HCT116 (cell line): ENCODE measurements at regions not wholly inside any gene's neighbourhood (a gene's known extent, or its start where the extent isn't known, plus 50 kb on each side); places are given as distances from the start of the nearest gene placed in this dataset.

Source experiments
- ATAC-seq: fragments of 200-7000 bp; cut with Tn5 transposase; 2 replicates; pipeline ENCODE4 v1.9.1; 2020; ENCODE audit warnings: mild to moderate bottlenecking, moderate library complexity
- BruUV-seq: library from RNA; stranded (reverse); fragments of 400-500 nt; replicated peaks from 2 replicates; lab custom pipeline; 2021; lab: Mats Ljungman, UMichigan
- CTCF ChIA-PET: fragments of 300-600 bp; sonication (Branson Sonifier 250); formaldehyde crosslinking; loops from one replicate; lab custom pipeline; 2021; ENCODE audit warnings: antibody characterized with exemption; lab: Charles Lee
- POLR2A ChIA-PET: fragments of 300-600, 350-600 bp; sonication (Branson Sonifier 250); formaldehyde crosslinking; loops from one replicate; lab custom pipeline; 2021; ENCODE audit warnings: antibody characterized with exemption; lab: Charles Lee
- RAD21 ChIA-PET, 2 experiments: fragments of 300-600 bp; sonication (Branson Sonifier 250); formaldehyde crosslinking; loops; one replicate each; lab custom pipeline; 2023; ENCODE audit warnings: low total read pairs in 2 of 2; ENCODE audit not compliant: uncharacterized antibody in 2 of 2, unreplicated experiment in 2 of 2, low non-redundant PET in 1 of 2; lab: Charles Lee
- DNase-seq: peaks from one replicate; pipeline ENCODE4 v3.0.0-alpha.2; 2010; ENCODE audit warnings: low read depth, low spot score
- H2AFZ ChIP-seq: fragments of 200-600 bp; shearing (Covaris generic), sonication (generic); 2 replicates; pipeline ENCODE4 v1.6.1; 2017; ENCODE audit warnings: low read depth, mixed run types, mixed read lengths, antibody characterized with exemption, low read length; ENCODE audit not compliant: poor library complexity, severe bottlenecking
- H3K27ac ChIP-seq: 2 replicates; pipeline ENCODE4 v1.5.1; 2012; ENCODE audit warnings: low read depth, low read length
- H3K27me3 ChIP-seq: fragments of 200-600 bp; sonication (generic); 2 replicates; pipeline ENCODE4 v1.6.1; 2016; ENCODE audit warnings: mixed run types, low read length, mixed read lengths; ENCODE audit not compliant: insufficient read depth
- H3K36me3 ChIP-seq, 2 experiments: fragments of 200-500 bp in 1 of 2; fragments of 200-600 bp in 1 of 2; sonication (Bioruptor generic) in 1 of 2; sonication (generic) in 1 of 2; 2 replicates each; pipeline versions ENCODE4 v1.5.1 to v1.6.1; 2014 to 2016; ENCODE audit warnings: low read length in 2 of 2, inconsistent platforms in 1 of 2, mixed read lengths in 1 of 2, mixed run types in 1 of 2; ENCODE audit not compliant: insufficient read depth in 2 of 2, control insufficient read depth in 1 of 2
- H3K4me1 ChIP-seq, 2 experiments: fragments of 200-600 bp in 1 of 2; sonication (generic) in 1 of 2; 2 replicates each; pipeline versions ENCODE4 v1.5.1 to v1.6.1; 2012 to 2017; ENCODE audit warnings: low read length in 2 of 2, inconsistent platforms in 1 of 2, mild to moderate bottlenecking in 1 of 2, mixed read lengths in 1 of 2, mixed run types in 1 of 2, moderate library complexity in 1 of 2; ENCODE audit not compliant: insufficient read depth in 2 of 2, control insufficient read depth in 1 of 2
- H3K4me2 ChIP-seq: fragments of 200-600 bp; sonication (generic); 2 replicates; pipeline ENCODE4 v1.6.1; 2017; ENCODE audit warnings: mixed run types, low read length, mixed read lengths
- H3K4me3 ChIP-seq, 2 experiments: fragments of 200-600 bp in 1 of 2; sonication (generic) in 1 of 2; replicated peaks in 1 of 2; 2 replicates each; pipeline ENCODE4 v1.5.1; 2011 to 2016; ENCODE audit warnings: low read length in 2 of 2, control low read depth in 1 of 2, low read depth in 1 of 2, mild to moderate bottlenecking in 1 of 2, mixed read lengths in 1 of 2, mixed run types in 1 of 2
- H3K79me2 ChIP-seq: fragments of 200-600 bp; sonication (generic); 2 replicates; pipeline ENCODE4 v1.6.1; 2017; ENCODE audit warnings: mild to moderate bottlenecking, mixed run types, low read length, moderate library complexity, mixed read lengths; ENCODE audit not compliant: insufficient read depth
- H3K9ac ChIP-seq: fragments of 200-600 bp; sonication (generic); 2 replicates; pipeline ENCODE4 v1.6.1; 2016; ENCODE audit warnings: low read length, mixed read lengths
- H3K9me2 ChIP-seq: fragments of 200-600 bp; sonication (generic), shearing (Covaris generic); 2 replicates; pipeline ENCODE4 v1.6.1; 2017; ENCODE audit warnings: mixed run types, mild to moderate bottlenecking, moderate library complexity; ENCODE audit not compliant: insufficient read depth
- H3K9me3 ChIP-seq, 2 experiments: fragments of 200-500 bp in 1 of 2; fragments of 200-600 bp in 1 of 2; sonication (Bioruptor generic) in 1 of 2; sonication (generic) in 1 of 2; 2 replicates each; pipeline ENCODE4 v1.6.1; 2014 to 2017; ENCODE audit warnings: low read length in 2 of 2, mixed read lengths in 2 of 2, inconsistent platforms in 1 of 2, low read depth in 1 of 2, mild to moderate bottlenecking in 1 of 2, mixed run types in 1 of 2, moderate library complexity in 1 of 2; ENCODE audit not compliant: control insufficient read depth in 1 of 2, insufficient read depth in 1 of 2
- H4K20me1 ChIP-seq: fragments of 200-600 bp; sonication (generic), shearing (Covaris generic); 2 replicates; pipeline ENCODE4 v1.6.1; 2017; ENCODE audit warnings: mixed run types, mild to moderate bottlenecking, moderate library complexity; ENCODE audit not compliant: insufficient read depth
- EZH2 ChIP-seq: fragments of 200-600 bp; sonication (generic); IDR thresholded peaks from 2 replicates; pipeline ENCODE4 v1.6.1; 2017; ENCODE audit warnings: antibody characterized with exemption, mixed run types
- FOSL1 ChIP-seq: IDR thresholded peaks from 2 replicates; pipeline ENCODE4 v1.6.1; 2012; ENCODE audit warnings: low read depth
- SP1 ChIP-seq: IDR thresholded peaks from 2 replicates; pipeline ENCODE4 v1.6.1; 2012; ENCODE audit warnings: low read depth
- SRF ChIP-seq: IDR thresholded peaks from 2 replicates; pipeline ENCODE4 v1.6.1; 2012; ENCODE audit warnings: low read depth
- ZNF274 ChIP-seq: fragments of 200-500 bp; sonication (Bioruptor generic); IDR thresholded peaks from 2 replicates; pipeline ENCODE4 v1.6.1; 2014; ENCODE audit warnings: mild to moderate bottlenecking, low read depth, low read length, inconsistent platforms
- intact Hi-C: fragments of 100-400 bp; cut with micrococcal nuclease; formaldehyde crosslinking; loops from 2 replicates; pipeline ENCODE4 v1.10.0; 2022
- TF ChIP-seq, protein P1 (sequence below): IDR thresholded peaks from 2 replicates; pipeline ENCODE4 v1.6.1; 2012
- TF ChIP-seq, protein P2 (sequence below), 3 experiments: fragments of 200-600 bp in 1 of 3; sonication (generic) in 1 of 3; IDR thresholded peaks in 2 of 3; conservative IDR thresholded peaks in 1 of 3; 2 replicates each; pipeline ENCODE4 v1.5.1; 2012 to 2017; ENCODE audit warnings: low read depth in 2 of 3, low read length in 2 of 3, antibody characterized with exemption in 1 of 3, borderline replicate concordance in 1 of 3, control low read depth in 1 of 3, mild to moderate bottlenecking in 1 of 3, mixed read lengths in 1 of 3, mixed run types in 1 of 3, moderate library complexity in 1 of 3; ENCODE audit not compliant: insufficient read depth in 1 of 3

DNA sequence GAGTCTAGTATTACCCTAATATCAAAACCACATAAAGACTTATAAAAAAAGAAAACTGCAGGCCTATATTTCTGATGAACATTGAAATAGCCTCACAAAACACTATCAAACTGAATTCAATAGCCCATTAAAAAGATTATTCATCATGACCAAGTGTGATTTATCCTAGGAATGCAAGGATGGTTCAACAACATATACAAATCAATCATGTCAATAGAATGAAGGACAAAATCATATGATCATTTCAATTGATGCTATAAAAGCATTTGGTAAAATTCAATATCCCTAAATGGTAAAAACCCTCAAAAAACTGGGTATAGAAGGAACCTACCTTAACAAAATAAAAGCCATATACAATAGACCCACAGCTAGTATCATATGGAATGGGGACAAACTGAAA lies 797.9 kb upstream of the INTU start:
- POLR2A ChIA-PET, result no interaction called here
- Histone ChIP-seq H3K4me2 (no peak overlapping the region), H3K27me3 (no peaks in the 10 kb centered on the region), H3K4me1 (no peaks in the 10 kb centered on the region), H3K79me2 (no peaks in the 10 kb centered on the region), H3K9me2 (no peaks in the 10 kb centered on the region), H4K20me1 (no peaks in the 10 kb centered on the region), H3K9me3 (no peaks in the 10 kb centered on the region; a peak in 1 of 4 replicates), H3K27ac (no peak overlapping the region), H3K4me3 (no peak overlapping the region), H3K9ac (no peak overlapping the region), H2AFZ (no peak overlapping the region), H3K36me3 (no peaks in the 10 kb centered on the region)
- BruUV-seq, result no TSS peak
- CTCF ChIA-PET, result no interaction called here
- RAD21 ChIA-PET, result no interaction called here
- ATAC-seq (no peak), DNase-seq (no peak)
- intact Hi-C loops, result no loop called here
- no peak for TF ChIP-seq EZH2
- TF ChIP-seq SP1, result no peak
- TF ChIP-seq, protein P1, sequence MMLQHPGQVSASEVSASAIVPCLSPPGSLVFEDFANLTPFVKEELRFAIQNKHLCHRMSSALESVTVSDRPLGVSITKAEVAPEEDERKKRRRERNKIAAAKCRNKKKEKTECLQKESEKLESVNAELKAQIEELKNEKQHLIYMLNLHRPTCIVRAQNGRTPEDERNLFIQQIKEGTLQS, result no peak
- TF ChIP-seq FOSL1, result no peak
- TF ChIP-seq, protein P2, sequence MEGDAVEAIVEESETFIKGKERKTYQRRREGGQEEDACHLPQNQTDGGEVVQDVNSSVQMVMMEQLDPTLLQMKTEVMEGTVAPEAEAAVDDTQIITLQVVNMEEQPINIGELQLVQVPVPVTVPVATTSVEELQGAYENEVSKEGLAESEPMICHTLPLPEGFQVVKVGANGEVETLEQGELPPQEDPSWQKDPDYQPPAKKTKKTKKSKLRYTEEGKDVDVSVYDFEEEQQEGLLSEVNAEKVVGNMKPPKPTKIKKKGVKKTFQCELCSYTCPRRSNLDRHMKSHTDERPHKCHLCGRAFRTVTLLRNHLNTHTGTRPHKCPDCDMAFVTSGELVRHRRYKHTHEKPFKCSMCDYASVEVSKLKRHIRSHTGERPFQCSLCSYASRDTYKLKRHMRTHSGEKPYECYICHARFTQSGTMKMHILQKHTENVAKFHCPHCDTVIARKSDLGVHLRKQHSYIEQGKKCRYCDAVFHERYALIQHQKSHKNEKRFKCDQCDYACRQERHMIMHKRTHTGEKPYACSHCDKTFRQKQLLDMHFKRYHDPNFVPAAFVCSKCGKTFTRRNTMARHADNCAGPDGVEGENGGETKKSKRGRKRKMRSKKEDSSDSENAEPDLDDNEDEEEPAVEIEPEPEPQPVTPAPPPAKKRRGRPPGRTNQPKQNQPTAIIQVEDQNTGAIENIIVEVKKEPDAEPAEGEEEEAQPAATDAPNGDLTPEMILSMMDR (IDR thresholded peaks at IDR 0.05 in 2 of 3, conservative IDR thresholded peaks at IDR 0.05 in 1 of 3; ENCODE audit: borderline replicate concordance in 1 of 3, insufficient read depth in 1 of 3, low read depth in 2 of 3, low read length in 2 of 3), result no peak
- no peak for TF ChIP-seq ZNF274
- TF ChIP-seq SRF, result no peak
